SH-SY5Y (cell line): ENCODE measurements at regions not wholly inside any gene's neighbourhood (a gene's known extent, or its start where the extent isn't known, plus 50 kb on each side); places are given as distances from the start of the nearest gene placed in this dataset.

Experiments
- GATA2 ChIP-seq: IDR thresholded peaks from 2 replicates; pipeline ENCODE4 v1.6.1; 2011; ENCODE audit warnings: mild to moderate bottlenecking, low read depth, low read length
- GATA3 ChIP-seq: IDR thresholded peaks from 2 replicates; pipeline ENCODE4 v1.6.1; 2011; ENCODE audit warnings: low read depth, mild to moderate bottlenecking, low read length, moderate library complexity

- TF ChIP-seq GATA3 = no peak
- no peak for TF ChIP-seq GATA2
These were observed 270.4 kb downstream of the MED10 start for GRCh38 chr5:6107675-6108539.
